ENCODE measurements at regions not wholly inside any gene's neighbourhood (a gene's known extent, or its start where the extent isn't known, plus 50 kb on each side); places are given as distances from the start of the nearest gene placed in this dataset.
"Not testable (repeated sequence)": the region's sequence is repeated elsewhere in the genome, so short reads cannot be mapped to it uniquely, and the experiment has no call there.

- DNase-seq (ENCODE audit: low read depth, low spot score): no peak
Observed at GRCh38 chr3:68676136-68676535, 256.2 kb downstream of the TAFA4 start.

- no peak for DNase-seq (ENCODE audit: low read depth, low spot score)
Observed at GRCh38 chr3:68667346-68667745, 265.0 kb downstream of the TAFA4 start.

GRCh38 chr3:68666429-68667136, 265.8 kb downstream of the TAFA4 start:
- no peak for DNase-seq (ENCODE audit: low read depth, low spot score)

GRCh38 chr3:68664276-68664675, 268.1 kb downstream of the TAFA4 start:
- no peak for DNase-seq (ENCODE audit: low read depth, low spot score)

GRCh38 chr3:68662176-68662575, 270.2 kb downstream of the TAFA4 start:
- no peak for DNase-seq (ENCODE audit: low read depth, low spot score)

GRCh38 chr3:68650657-68651056, 281.7 kb downstream of the TAFA4 start:
- DNase-seq (ENCODE audit: low read depth, low spot score): not testable (repeated sequence)

- DNase-seq (ENCODE audit: low read depth, low spot score): no peak
Observed at GRCh38 chr3:68648494-68648893, 283.9 kb downstream of the TAFA4 start.

GRCh38 chr3:68631850-68632545, 300.3 kb downstream of the TAFA4 start:
- DNase-seq (ENCODE audit: low read depth, low spot score): no peak

- no peak for DNase-seq (ENCODE audit: low read depth, low spot score)
Observed at GRCh38 chr3:68620211-68620610, 312.1 kb downstream of the TAFA4 start.

GRCh38 chr3:68614087-68614486, 318.3 kb downstream of the TAFA4 start:
- DNase-seq (ENCODE audit: low read depth, low spot score): no peak

GRCh38 chr3:68571321-68571720, 361.0 kb downstream of the TAFA4 start:
- no peak for DNase-seq (ENCODE audit: low read depth, low spot score)

- no peak for DNase-seq (ENCODE audit: low read depth, low spot score)
Observed at GRCh38 chr3:68560728-68561127, 371.6 kb downstream of the TAFA4 start.

GRCh38 chr3:68535782-68536181, 396.6 kb downstream of the TAFA4 start:
- no peak for DNase-seq (ENCODE audit: low read depth, low spot score)

GRCh38 chr3:68523330-68523729, 409.0 kb downstream of the TAFA4 start:
- DNase-seq (ENCODE audit: low read depth, low spot score): no peak

- DNase-seq (ENCODE audit: low read depth, low spot score): no peak
Observed at GRCh38 chr3:68515237-68515636, 417.1 kb downstream of the TAFA4 start.

- no peak for DNase-seq (ENCODE audit: low read depth, low spot score)
Observed at GRCh38 chr3:68504201-68504600, 428.1 kb downstream of the TAFA4 start.

GRCh38 chr3:68485845-68486244, 446.5 kb downstream of the TAFA4 start:
- DNase-seq (ENCODE audit: low read depth, low spot score): not testable (repeated sequence)

GRCh38 chr3:68485051-68485450, 447.3 kb downstream of the TAFA4 start:
- no peak for DNase-seq (ENCODE audit: low read depth, low spot score)

GRCh38 chr3:68483601-68484000, 448.7 kb downstream of the TAFA4 start:
- DNase-seq (ENCODE audit: low read depth, low spot score): no peak

GRCh38 chr3:68483041-68483440, 449.3 kb downstream of the TAFA4 start:
- no peak for DNase-seq (ENCODE audit: low read depth, low spot score)

- no peak for DNase-seq (ENCODE audit: low read depth, low spot score)
Observed at GRCh38 chr3:68482565-68482964, 449.8 kb downstream of the TAFA4 start.

GRCh38 chr3:68479779-68480178, 452.6 kb downstream of the TAFA4 start:
- no peak for DNase-seq (ENCODE audit: low read depth, low spot score)

- DNase-seq (ENCODE audit: low read depth, low spot score): no peak
Observed at GRCh38 chr3:68468695-68469375, 463.5 kb downstream of the TAFA4 start.
